OCI-LY3 (cell line): ENCODE measurements at regions not wholly inside any gene's neighbourhood (a gene's known extent, or its start where the extent isn't known, plus 50 kb on each side); places are given as distances from the start of the nearest gene placed in this dataset.

Experiments
- H2AFZ ChIP-seq: fragments of 200-600, 300-600 bp; shearing (Covaris generic); 2 replicates; pipeline ENCODE4 v1.6.0; 2014; ENCODE audit warnings: antibody characterized with exemption, low read depth, low read length
- H3K27ac ChIP-seq: fragments of 200-600, 300-600 bp; sonication (generic); 2 replicates; pipeline ENCODE4 v1.5.1; 2014; ENCODE audit warnings: mild to moderate bottlenecking, low read length, moderate library complexity, mixed read lengths
- H3K27me3 ChIP-seq: fragments of 200-600, 300-600 bp; sonication (generic); 2 replicates; pipeline ENCODE4 v1.6.1; 2014; ENCODE audit warnings: low read depth, low read length, mixed read lengths
- H3K36me3 ChIP-seq: fragments of 200-600, 300-600 bp; sonication (generic); replicated peaks from 2 replicates; pipeline ENCODE3; 2014; ENCODE audit warnings: low read depth, low read length, mixed read lengths
- H3K4me1 ChIP-seq: fragments of 300-600, 200-600 bp; sonication (generic); 2 replicates; pipeline ENCODE4 v1.6.1; 2014; ENCODE audit warnings: low read length, mixed read lengths
- H3K4me2 ChIP-seq: fragments of 200-600, 300-600 bp; sonication (generic); 2 replicates; pipeline ENCODE4 v1.6.1; 2014; ENCODE audit warnings: low read length, mixed read lengths
- H3K4me3 ChIP-seq: fragments of 300-600, 200-600 bp; sonication (generic); 2 replicates; pipeline ENCODE4 v1.5.1; 2014; ENCODE audit warnings: antibody characterized with exemption, mild to moderate bottlenecking, low read length, moderate library complexity
- H3K79me2 ChIP-seq: fragments of 300-600, 200-600 bp; shearing (Covaris generic); 2 replicates; pipeline ENCODE4 v1.6.1; 2014; ENCODE audit warnings: mild to moderate bottlenecking, low read length, mixed read lengths
- H3K9ac ChIP-seq: fragments of 300-600, 200-600 bp; shearing (Covaris generic); 2 replicates; pipeline ENCODE4 v1.6.0; 2014; ENCODE audit warnings: mild to moderate bottlenecking, low read length, moderate library complexity
- H3K9me3 ChIP-seq: fragments of 200-600, 300-600 bp; shearing (Covaris generic); 2 replicates; pipeline ENCODE4 v1.6.1; 2014; ENCODE audit warnings: low read length, mixed read lengths; ENCODE audit not compliant: insufficient read depth
- H4K20me1 ChIP-seq: fragments of 200-600, 300-600 bp; sonication (generic); 2 replicates; pipeline ENCODE4 v1.6.1; 2016; ENCODE audit warnings: low read length, mixed read lengths; ENCODE audit not compliant: insufficient read depth
- CTCF ChIP-seq: fragments of 200-600, 300-600 bp; sonication (generic); IDR thresholded peaks from 2 replicates; pipeline ENCODE4 v1.5.1; 2014; ENCODE audit warnings: antibody characterized with exemption, low read length, low read depth
- EZH2phosphoT487 ChIP-seq: fragments of 200-600 bp; shearing (Covaris generic); IDR thresholded peaks from 2 replicates; pipeline ENCODE4 v1.6.1; 2018; ENCODE audit warnings: antibody characterized with exemption, mixed run types, low read depth

GRCh38 chr1:223456747-223457146 lies 63.5 kb downstream of the CCDC185 start:
- Histone ChIP-seq H3K4me1 (no peaks in the 10 kb centered on the region), H2AFZ (no peak overlapping the region), H3K4me3 (no peak overlapping the region), H3K4me2 (no peak overlapping the region), H3K27me3 (0 out of 2 replicates have a peak, but pooled peaks cover 12% of the 10 kb centered on the region), H3K9ac (no peak overlapping the region), H3K27ac (no peak overlapping the region), H3K79me2 (no peaks in the 10 kb centered on the region), H4K20me1 (no peaks in the 10 kb centered on the region), H3K36me3 (no peaks in the 10 kb centered on the region), H3K9me3 (no peaks in the 10 kb centered on the region)
- TF ChIP-seq EZH2phosphoT487 (no peak), CTCF (no peak)

- H3K9me3 ChIP-seq, result no peaks in the 10 kb centered on the region
- no peak overlapping the region for H3K9ac ChIP-seq
- no peaks in the 10 kb centered on the region for H4K20me1 ChIP-seq
- TF ChIP-seq EZH2phosphoT487, result no peak
- TF ChIP-seq CTCF, result no peak
- H3K27ac ChIP-seq, result no peak overlapping the region
- H3K36me3 ChIP-seq, result no peaks in the 10 kb centered on the region
- no peak overlapping the region for H3K4me2 ChIP-seq
- H3K27me3 ChIP-seq, result 0 out of 2 replicates have a peak, but pooled peaks cover 12% of the 10 kb centered on the region
- H2AFZ ChIP-seq, result no peak overlapping the region
- H3K4me1 ChIP-seq, result no peaks in the 10 kb centered on the region
- no peaks in the 10 kb centered on the region for H3K79me2 ChIP-seq
- H3K4me3 ChIP-seq, result no peak overlapping the region
These were observed 67.5 kb downstream of the CCDC185 start for GRCh38 chr1:223460566-223461189.

GRCh38 chr1:223462047-223462630 lies 68.9 kb downstream of the CCDC185 start:
- H3K36me3 ChIP-seq, result no peaks in the 10 kb centered on the region

More at GRCh38 chr1:223462047-223462630, 68.9 kb downstream of the CCDC185 start:
- H4K20me1 ChIP-seq, result no peaks in the 10 kb centered on the region
- no peak overlapping the region for H3K9ac ChIP-seq
- no peaks in the 10 kb centered on the region for H3K9me3 ChIP-seq
- no peak overlapping the region for H2AFZ ChIP-seq
- no peak overlapping the region for H3K27ac ChIP-seq
- H3K27me3 ChIP-seq, result 0 out of 2 replicates have a peak, but pooled peaks cover 12% of the 10 kb centered on the region
- no peaks in the 10 kb centered on the region for H3K4me1 ChIP-seq
- no peaks in the 10 kb centered on the region for H3K79me2 ChIP-seq
- H3K4me2 ChIP-seq, result no peak overlapping the region
- no peak for TF ChIP-seq CTCF
- no peak for TF ChIP-seq EZH2phosphoT487
- H3K4me3 ChIP-seq, result no peak overlapping the region
